NCI-H2107 treated with DMSO at 0.1 percent for 48 hours (cell line): ENCODE measurements at regions not wholly inside any gene's neighbourhood (a gene's known extent, or its start where the extent isn't known, plus 50 kb on each side); places are given as distances from the start of the nearest gene placed in this dataset.
"Not testable (repeated sequence)": the region's sequence is repeated elsewhere in the genome, so short reads cannot be mapped to it uniquely, and the experiment has no call there.

Experiments
- DNase-seq: peaks from one replicate; lab custom pipeline; 2025; ENCODE audit not compliant: unreplicated experiment; lab: John Stamatoyannopoulos, UW

- DNase-seq: no peak
Observed at GRCh38 chr14:105910426-105910825, 384.0 kb downstream of the TMEM121 start.

DNA sequence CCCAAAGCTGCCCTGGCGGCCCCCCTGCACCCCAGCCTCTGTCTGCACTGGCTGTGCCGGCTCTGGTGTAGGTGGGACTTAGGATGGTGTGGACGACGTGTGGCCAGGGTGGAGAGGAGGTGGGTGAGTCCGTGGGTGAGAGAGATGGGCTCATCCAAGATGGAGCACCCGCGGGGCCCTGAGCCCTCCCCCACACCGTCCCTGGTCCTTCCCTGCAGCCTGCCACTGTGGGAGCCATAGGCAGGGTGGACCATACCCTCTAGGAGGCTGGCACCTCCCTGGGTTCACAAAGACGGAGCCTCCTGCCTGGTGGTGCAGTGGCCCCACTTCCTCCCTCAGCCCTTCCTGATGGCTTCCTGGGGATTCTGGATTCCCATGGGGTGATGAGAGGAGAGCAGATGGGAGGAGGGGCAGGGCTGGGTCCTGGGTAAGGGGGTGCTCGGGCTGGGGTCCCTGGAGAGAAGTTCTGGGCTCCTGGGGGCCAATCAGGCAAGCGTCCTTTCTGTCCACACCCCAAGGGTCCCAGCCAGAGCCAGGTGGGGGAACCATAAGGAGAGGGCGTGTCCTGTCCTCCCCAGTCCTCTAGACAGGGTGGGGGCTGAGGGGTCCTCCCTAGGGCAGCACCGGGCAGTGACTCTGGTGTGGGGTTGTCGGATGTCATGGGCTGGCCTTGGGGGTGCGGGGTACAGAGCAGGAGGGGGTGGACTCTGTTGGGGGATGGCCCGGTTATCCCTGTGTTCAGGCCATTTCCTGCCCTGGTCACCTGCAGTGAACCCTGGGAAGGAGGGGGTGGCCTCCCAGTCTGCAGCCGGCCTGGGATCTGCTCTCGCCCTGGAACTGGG lies 384.8 kb downstream of the TMEM121 start:
- no peak for DNase-seq

GRCh38 chr14:105911848-105912292 lies 385.5 kb downstream of the TMEM121 start:
- not testable (repeated sequence) for DNase-seq

DNA sequence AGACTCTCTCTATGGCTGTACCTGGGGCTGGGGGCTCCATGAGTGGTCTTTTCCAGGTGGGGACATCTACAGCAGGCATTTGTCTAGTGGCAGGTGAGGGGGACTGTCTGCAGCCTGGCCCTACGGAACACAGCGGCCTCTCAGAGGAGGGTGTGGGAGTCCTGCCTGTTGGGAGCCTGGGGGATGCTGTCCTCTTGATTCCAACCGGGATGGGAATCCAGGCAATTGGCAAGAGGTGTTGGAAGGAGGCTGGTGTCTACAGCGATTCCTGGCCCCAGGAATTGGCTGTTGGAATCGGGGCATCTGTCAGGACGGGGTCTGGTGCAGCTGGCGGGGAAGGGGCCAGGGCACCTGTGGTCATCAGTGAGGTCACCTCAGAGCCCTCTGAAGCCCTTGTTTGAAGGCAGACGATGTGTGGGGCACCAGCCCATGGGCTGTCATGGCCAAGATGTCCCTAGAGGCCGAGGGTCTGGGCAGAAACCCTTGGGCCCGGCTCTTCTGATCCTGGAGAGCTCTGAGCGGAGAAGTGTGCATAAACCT lies 386.3 kb downstream of the TMEM121 start:
- no peak for DNase-seq

DNA sequence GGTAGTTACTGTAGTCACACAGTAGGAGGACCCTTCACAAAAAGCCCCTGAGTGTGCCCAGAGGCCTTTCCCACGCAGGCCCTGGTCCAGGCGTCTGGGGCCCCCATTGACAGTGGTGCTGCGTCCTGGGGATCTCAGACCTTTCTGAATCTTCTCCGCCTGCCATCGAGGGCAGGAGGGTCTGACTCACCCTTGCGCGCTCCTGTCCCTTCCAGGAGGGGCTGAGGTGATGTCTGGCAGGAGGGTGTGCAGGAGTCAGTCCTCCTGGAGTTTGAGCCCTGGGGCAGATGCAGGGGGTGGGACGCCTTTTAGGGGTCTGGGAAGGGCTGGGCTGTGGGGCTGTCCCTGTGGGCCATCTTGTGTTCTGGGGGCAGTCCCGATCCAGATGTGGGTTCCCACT lies 386.8 kb downstream of the TMEM121 start:
- no peak for DNase-seq

- DNase-seq: no peak
Observed at GRCh38 chr14:105913861-105914260, 387.5 kb downstream of the TMEM121 start.

GRCh38 chr14:105914281-105914680 lies 387.9 kb downstream of the TMEM121 start:
- DNase-seq: not testable (repeated sequence)

GRCh38 chr14:105914738-105915385 lies 388.5 kb downstream of the TMEM121 start:
- no peak for DNase-seq

GRCh38 chr14:105915546-105915945 lies 389.2 kb downstream of the TMEM121 start:
- DNase-seq: not testable (repeated sequence)

GRCh38 chr14:105917136-105917932 lies 391.0 kb downstream of the TMEM121 start:
- not testable (repeated sequence) for DNase-seq

DNA sequence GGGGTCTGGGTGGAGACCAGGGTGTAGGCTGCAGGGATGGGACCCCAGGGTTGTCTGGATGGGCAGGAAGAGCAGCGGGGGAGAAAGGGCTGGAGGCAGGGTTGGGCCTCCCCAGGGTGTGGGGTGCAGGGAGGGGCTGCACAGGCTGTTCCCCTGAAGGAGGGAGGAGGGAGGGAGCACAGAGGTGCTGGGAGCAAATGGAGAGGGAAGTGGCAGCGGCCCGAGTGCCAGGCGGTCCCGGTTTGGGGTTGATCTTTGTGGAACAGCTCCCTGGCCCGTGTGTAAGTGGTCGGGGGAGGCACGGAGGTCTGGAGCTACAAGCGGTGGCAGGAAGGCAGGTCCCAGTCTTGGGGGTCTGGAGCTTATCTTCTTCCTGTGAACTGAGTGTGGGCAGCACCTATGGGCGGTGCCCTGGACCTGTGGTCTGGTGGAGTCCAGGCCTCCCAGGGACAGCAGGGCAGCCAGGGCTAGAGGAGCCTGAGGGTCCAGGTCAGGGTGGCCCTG lies 391.6 kb downstream of the TMEM121 start:
- DNase-seq: no peak

DNA sequence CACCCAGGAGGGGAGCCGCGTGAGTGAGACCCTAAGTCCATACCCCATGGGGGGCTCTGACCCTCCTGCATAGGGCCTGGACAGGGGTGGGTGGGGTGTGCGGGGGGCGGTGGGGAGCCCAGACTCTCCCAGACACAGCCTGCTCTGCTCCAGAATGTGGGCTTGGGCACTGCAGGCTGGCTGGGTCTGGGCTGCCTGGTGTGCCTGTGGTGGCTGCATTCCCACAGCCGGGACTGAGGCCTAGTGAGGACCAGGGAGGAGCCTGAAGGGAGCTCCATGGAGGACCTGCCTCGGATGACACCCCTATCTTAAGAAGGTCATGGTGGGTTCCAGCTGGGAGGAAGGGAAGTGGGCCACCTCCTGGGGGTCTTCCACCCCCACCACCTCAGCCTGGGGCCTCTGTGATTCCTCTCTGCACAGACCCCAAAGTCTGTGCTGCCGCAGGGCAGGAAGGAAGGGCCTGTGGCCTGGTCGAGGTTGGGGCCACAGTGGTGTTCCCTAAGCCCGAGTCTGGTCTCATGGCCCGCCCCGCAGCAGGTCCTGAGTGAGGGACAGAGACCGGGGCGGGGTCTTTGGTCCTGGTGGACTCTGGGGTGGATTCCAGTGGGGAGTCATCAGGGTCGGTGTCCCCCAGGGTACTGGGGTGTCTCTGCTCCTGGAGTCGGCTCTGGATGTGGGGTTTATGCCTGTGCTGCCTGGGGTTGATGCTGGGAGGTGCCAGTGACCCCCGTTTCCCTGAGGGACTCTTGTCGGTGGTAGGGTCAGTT lies 392.3 kb downstream of the TMEM121 start:
- no peak for DNase-seq

GRCh38 chr14:105919458-105920150 lies 393.2 kb downstream of the TMEM121 start:
- no peak for DNase-seq

- not testable (repeated sequence) for DNase-seq
Observed at GRCh38 chr14:105920151-105920700, 393.8 kb downstream of the TMEM121 start.

- DNase-seq: not testable (repeated sequence)
Observed at GRCh38 chr14:105920803-105921755, 394.7 kb downstream of the TMEM121 start.

GRCh38 chr14:105921781-105922180 lies 395.4 kb downstream of the TMEM121 start:
- not testable (repeated sequence) for DNase-seq

GRCh38 chr14:105923520-105924191 lies 397.3 kb downstream of the TMEM121 start:
- not testable (repeated sequence) for DNase-seq
